IMR-90 (cell line): ENCODE measurements at regions not wholly inside any gene's neighbourhood (a gene's known extent, or its start where the extent isn't known, plus 50 kb on each side); places are given as distances from the start of the nearest gene placed in this dataset.
A peak's percentile ranks its signal among the peaks of the same experiment; 100 is the strongest.

Source experiments
- ATAC-seq: fragments of 200-7000 bp; cut with Tn5 transposase; 2 replicates; pipeline ENCODE4 v1.9.1; 2020; ENCODE audit warnings: low read depth, mild to moderate bottlenecking, moderate library complexity
- BruUV-seq: library from RNA; stranded (reverse); fragments of 400-500 nt; replicated peaks from 2 replicates; lab custom pipeline; 2021; lab: Mats Ljungman, UMichigan
- CTCF ChIA-PET: fragments of 300-600 bp; formaldehyde crosslinking; extraction: SDS; loops from one replicate; lab custom pipeline; 2021; ENCODE audit warnings: antibody characterized with exemption; lab: Yijun Ruan, JAX
- POLR2A ChIA-PET: fragments of 300-600 bp; sonication (Branson Sonifier 250); formaldehyde crosslinking; loops from one replicate; lab custom pipeline; 2022; ENCODE audit warnings: antibody characterized with exemption; ENCODE audit not compliant: unreplicated experiment; lab: Charles Lee
- DNase-seq: peaks from one replicate; pipeline ENCODE4 v3.0.0; 2013
- H2AFZ ChIP-seq: replicated peaks from 2 replicates; pipeline ENCODE3; 2013; ENCODE audit warnings: low read length, mild to moderate bottlenecking; ENCODE audit not compliant: poor library complexity
- H2AK5ac ChIP-seq: 2 replicates; pipeline ENCODE4 v1.6.1; 2013; ENCODE audit warnings: low read depth, low read length, inconsistent platforms
- H2AK9ac ChIP-seq: replicated peaks from 2 replicates; pipeline ENCODE3; 2013; ENCODE audit warnings: mild to moderate bottlenecking, low read depth, low read length, moderate library complexity; ENCODE audit not compliant: poor library complexity
- H2BK120ac ChIP-seq: 2 replicates; pipeline ENCODE4 v1.6.1; 2013; ENCODE audit warnings: low read depth, low read length, inconsistent platforms
- H2BK15ac ChIP-seq: 3 replicates; pipeline ENCODE4 v1.6.1; 2013; ENCODE audit warnings: low read depth, low read length, inconsistent platforms
- H2BK20ac ChIP-seq: 2 replicates; pipeline ENCODE4 v1.6.1; 2013; ENCODE audit warnings: low read depth, mild to moderate bottlenecking, inconsistent platforms, low read length, moderate library complexity
- H2BK5ac ChIP-seq: 2 replicates; pipeline ENCODE4 v1.6.1; 2013; ENCODE audit warnings: mild to moderate bottlenecking, low read depth, low read length, inconsistent platforms; ENCODE audit not compliant: poor library complexity, severe bottlenecking
- H3K14ac ChIP-seq: replicated peaks from 2 replicates; pipeline ENCODE4 v1.6.1; 2013; ENCODE audit warnings: low read depth, low read length, inconsistent platforms
- H3K18ac ChIP-seq: 2 replicates; pipeline ENCODE4 v1.6.1; 2013; ENCODE audit warnings: low read depth, low read length, control low read depth
- H3K23ac ChIP-seq: 2 replicates; pipeline ENCODE4 v1.6.1; 2013; ENCODE audit warnings: low read depth, low read length, inconsistent platforms
- H3K27ac ChIP-seq: 2 replicates; pipeline ENCODE4 v1.5.1; 2013; ENCODE audit warnings: mild to moderate bottlenecking, control low read depth, low read length; ENCODE audit not compliant: insufficient read depth
- H3K27me3 ChIP-seq: 2 replicates; pipeline ENCODE4 v1.6.1; 2013; ENCODE audit warnings: low read length; ENCODE audit not compliant: control insufficient read depth, insufficient read depth
- H3K36me3 ChIP-seq: 2 replicates; pipeline ENCODE4 v1.6.1; 2013; ENCODE audit warnings: low read length, mixed read lengths; ENCODE audit not compliant: control insufficient read depth, insufficient read depth
- H3K4ac ChIP-seq: 2 replicates; pipeline ENCODE4 v1.6.1; 2013; ENCODE audit warnings: low read depth, low read length, inconsistent platforms
- H3K4me1 ChIP-seq: 2 replicates; pipeline ENCODE4 v1.6.1; 2013; ENCODE audit warnings: low read length, mixed read lengths; ENCODE audit not compliant: control insufficient read depth, insufficient read depth
- H3K4me2 ChIP-seq: 2 replicates; pipeline ENCODE4 v1.6.1; 2013; ENCODE audit warnings: low read depth, mild to moderate bottlenecking, control low read depth, low read length, moderate library complexity
- H3K4me3 ChIP-seq: 2 replicates; pipeline ENCODE4 v1.5.1; 2013; ENCODE audit warnings: low read depth, mild to moderate bottlenecking, control low read depth, low read length, moderate library complexity; ENCODE audit not compliant: insufficient read depth
- H3K56ac ChIP-seq: 2 replicates; pipeline ENCODE4 v1.6.1; 2013; ENCODE audit warnings: low read length, inconsistent platforms; ENCODE audit not compliant: insufficient read depth; ENCODE audit errors: extremely low read depth
- H3K79me1 ChIP-seq, 2 experiments: 2 replicates each; pipeline ENCODE4 v1.6.1; 2013; ENCODE audit warnings: low read length in 2 of 2, inconsistent platforms in 1 of 2, low read depth in 1 of 2
- H3K9ac ChIP-seq: 2 replicates; pipeline ENCODE4 v1.6.1; 2013; ENCODE audit warnings: low read depth, low read length, control low read depth
- H3K9me1 ChIP-seq: 2 replicates; pipeline ENCODE4 v1.6.1; 2013; ENCODE audit warnings: low read length, inconsistent platforms; ENCODE audit not compliant: insufficient read depth
- H3K9me3 ChIP-seq: 2 replicates; pipeline ENCODE4 v1.6.1; 2013; ENCODE audit warnings: low read length; ENCODE audit not compliant: control insufficient read depth, insufficient read depth
- H4K20me1 ChIP-seq: 2 replicates; pipeline ENCODE4 v1.6.1; 2013; ENCODE audit warnings: low read length, inconsistent platforms; ENCODE audit not compliant: insufficient read depth
- H4K5ac ChIP-seq: 2 replicates; pipeline ENCODE4 v1.6.1; 2013; ENCODE audit warnings: mild to moderate bottlenecking, low read depth, low read length, control low read depth
- H4K8ac ChIP-seq, 2 experiments: 2 replicates each; pipeline ENCODE4 v1.6.1; 2013; ENCODE audit warnings: low read depth in 2 of 2, low read length in 2 of 2, control low read depth in 1 of 2, inconsistent platforms in 1 of 2
- H4K91ac ChIP-seq: 2 replicates; pipeline ENCODE4 v1.6.1; 2013; ENCODE audit warnings: low read depth, low read length, inconsistent platforms; ENCODE audit not compliant: insufficient read depth
- CEBPB ChIP-seq: IDR thresholded peaks from 2 replicates; pipeline ENCODE4 v1.6.1; 2012; ENCODE audit warnings: low read depth, low read length, improper control_type of control experiment
- FOS ChIP-seq: fragments of 150-350 bp; IDR thresholded peaks from 2 replicates; pipeline ENCODE4 v1.6.1; 2016; ENCODE audit warnings: low read depth, low read length
- WGBS, 2 experiments: methylation state at CpG; one replicate each; pipeline versions ENCODE4 v1.1.5 to v1.1.7; 2013; ENCODE audit warnings: missing lambda C conversion rate in 2 of 2; ENCODE audit not compliant: insufficient read length in 1 of 2; ENCODE audit errors: extremely low coverage in 2 of 2; 5-methylcytosine and 5-hydroxymethylcytosine counted together
- dilution Hi-C: fragments of 300-500 bp; cut with HindIII; formaldehyde crosslinking; loops from one replicate; pipeline ENCODE4 v1.14.3; 2018; ENCODE audit warnings: low sequenced_read_pairs; ENCODE audit not compliant: unreplicated experiment
- in situ Hi-C: fragments of 300-500 bp; cut with MboI; formaldehyde crosslinking; loops from 3 replicates; pipeline ENCODE4 v1.14.3; 2019; ENCODE audit warnings: low sequenced_read_pairs, inconsistent platforms, mixed read lengths
- intact Hi-C: fragments of 100-400 bp; cut with micrococcal nuclease; formaldehyde crosslinking; loops from 2 replicates; pipeline ENCODE4 v1.10.0; 2022

DNA sequence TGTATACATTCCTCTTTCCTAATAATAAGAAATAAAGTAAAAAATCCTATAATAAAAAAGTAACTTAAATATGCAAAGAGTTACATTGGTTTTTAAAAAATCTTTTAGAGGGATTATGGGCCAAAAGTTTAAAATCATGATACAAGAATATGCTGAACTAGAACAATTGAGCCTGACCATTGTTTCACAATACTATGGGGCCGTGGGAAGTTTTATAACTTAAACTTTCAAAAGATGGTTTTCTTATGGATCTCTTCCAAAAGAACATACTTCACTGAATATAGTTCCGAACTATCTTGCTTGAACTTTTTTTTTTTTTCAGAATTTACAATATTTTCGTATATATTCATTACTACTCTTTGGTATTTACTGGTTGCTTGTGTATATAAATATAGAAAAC, 97.6 kb downstream of the NFKBIZ start:
- BruUV-seq = no TSS peak
- Histone ChIP-seq H2BK15ac (no peak overlapping the region), H3K18ac (no peak overlapping the region), H3K27me3 (no peaks in the 10 kb centered on the region), H3K4ac (no peak overlapping the region), H3K9ac (no peak overlapping the region), H3K56ac (no peak overlapping the region), H3K9me3 (no peaks in the 10 kb centered on the region), H3K36me3 (no peaks in the 10 kb centered on the region), H2AK9ac (no peak overlapping the region), H4K5ac (no peak overlapping the region), H3K27ac (no peak overlapping the region), H2BK20ac (no peak overlapping the region), H3K9me1 (no peaks in the 10 kb centered on the region), H3K4me2 (no peak overlapping the region), H3K4me1 (peaks cover 6% of the 10 kb centered on the region; the same call in 1 of the 2 replicates), H2BK5ac (no peak overlapping the region), H4K91ac (no peak overlapping the region), H4K8ac (no peak overlapping the region), H2AK5ac (no peak overlapping the region), H4K20me1 (no peaks in the 10 kb centered on the region), H2AFZ (no peak overlapping the region), H3K23ac (no peak overlapping the region), H3K14ac (no peak overlapping the region), H2BK120ac (no peak overlapping the region), H3K4me3 (no peak overlapping the region), H3K79me1 (peaks cover 0 to 11% of the 10 kb centered on the region in 2 experiments; a peak in 2 of 4 replicates)
- intact Hi-C loops = no loop called here
- in situ Hi-C loops = no loop called here
- ChIA-PET POLR2A (no interaction called here), CTCF (no interaction called here)
- no CpG with 5 or more reads among the region's 3 CpGs for WGBS, 2 experiments
- DNase-seq (no peak), ATAC-seq (no peak)
- dilution Hi-C loops = no loop called here
- 0 out of 2 replicates have a peak, but pooled peaks have one; percentile 22 for TF ChIP-seq CEBPB
- no peak for TF ChIP-seq FOS
